NCI-H748 treated with DMSO at 0.1 percent for 48 hours (cell line): ENCODE measurements at regions not wholly inside any gene's neighbourhood (a gene's known extent, or its start where the extent isn't known, plus 50 kb on each side); places are given as distances from the start of the nearest gene placed in this dataset.
"Not testable (repeated sequence)": the region's sequence is repeated elsewhere in the genome, so short reads cannot be mapped to it uniquely, and the experiment has no call there.

ENCODE experiments used
- DNase-seq: peaks from one replicate; lab custom pipeline; 2025; lab: John Stamatoyannopoulos, UW

- DNase-seq = no peak
Measured at GRCh38 chr9:25282946-25283345, 395.3 kb downstream of the TUSC1 start.

GRCh38 chr9:25261445-25261844 is 416.8 kb downstream of the TUSC1 start:
- DNase-seq = no peak

GRCh38 chr9:25260046-25260445 is 418.2 kb downstream of the TUSC1 start:
- DNase-seq = no peak

GRCh38 chr9:25255216-25255615 is 423.0 kb downstream of the TUSC1 start:
- no peak for DNase-seq

- DNase-seq = no peak
Measured at GRCh38 chr9:25254051-25254450, 424.2 kb downstream of the TUSC1 start.

- DNase-seq = no peak
Measured at GRCh38 chr9:25241421-25241820, 436.8 kb downstream of the TUSC1 start.

- no peak for DNase-seq
Measured at GRCh38 chr9:25226901-25227686, 451.1 kb downstream of the TUSC1 start.

GRCh38 chr9:25225938-25226760 is 452.1 kb downstream of the TUSC1 start:
- DNase-seq = no peak

GRCh38 chr9:25224996-25225395 is 453.2 kb downstream of the TUSC1 start:
- DNase-seq = no peak

GRCh38 chr9:25224309-25224708 is 453.9 kb downstream of the TUSC1 start:
- DNase-seq = no peak

- DNase-seq = no peak
Measured at GRCh38 chr9:25212361-25212760, 465.9 kb downstream of the TUSC1 start.

- DNase-seq = no peak
Measured at GRCh38 chr9:25207402-25208195, 470.6 kb downstream of the TUSC1 start.

GRCh38 chr9:25206027-25206426 is 472.2 kb downstream of the TUSC1 start:
- DNase-seq = no peak

- no peak for DNase-seq
Measured at GRCh38 chr9:25205285-25205684, 473.0 kb downstream of the TUSC1 start.

- DNase-seq = no peak
Measured at GRCh38 chr9:25177858-25178257, 500.4 kb downstream of the TUSC1 start.

GRCh38 chr9:25129537-25129936 is 548.7 kb downstream of the TUSC1 start:
- no peak for DNase-seq

- no peak for DNase-seq
Measured at GRCh38 chr9:25121811-25122210, 556.4 kb downstream of the TUSC1 start.

- DNase-seq = no peak
Measured at GRCh38 chr9:25119041-25119440, 559.2 kb downstream of the TUSC1 start.

- DNase-seq = no peak
Measured at GRCh38 chr9:25117791-25118190, 560.5 kb downstream of the TUSC1 start.

GRCh38 chr9:25102204-25102603 is 556.5 kb upstream of the IZUMO3 start:
- DNase-seq = not testable (repeated sequence)

GRCh38 chr9:25094518-25094917 is 548.8 kb upstream of the IZUMO3 start:
- no peak for DNase-seq

- no peak for DNase-seq
Measured at GRCh38 chr9:25078202-25078601, 532.5 kb upstream of the IZUMO3 start.
